Fibroblast of skin of left quadriceps (primary cell): ENCODE measurements at regions not wholly inside any gene's neighbourhood (a gene's known extent, or its start where the extent isn't known, plus 50 kb on each side); places are given as distances from the start of the nearest gene placed in this dataset.

ENCODE experiments used
- DNase-seq, 2 experiments: peaks; one replicate each; pipeline ENCODE4 v3.0.0-alpha.2; 2013; ENCODE audit warnings: low read depth in 2 of 2

- no peak for DNase-seq
Observed at GRCh38 chr3:137958636-137959035, 51.3 kb upstream of the CLDN18 start.
